ENCODE measurements at regions not wholly inside any gene's neighbourhood (a gene's known extent, or its start where the extent isn't known, plus 50 kb on each side); places are given as distances from the start of the nearest gene placed in this dataset.

GRCh38 chr9:11204521-11204920 lies 591.7 kb upstream of the PTPRD start:
- DNase-seq (ENCODE audit: extremely low read depth in 1 of 11, low read depth in 9 of 11, low spot score in 4 of 11): no peak

GRCh38 chr9:11206925-11207324 lies 594.1 kb upstream of the PTPRD start:
- DNase-seq (ENCODE audit: extremely low read depth in 1 of 11, low read depth in 9 of 11, low spot score in 4 of 11): no peak

- DNase-seq (ENCODE audit: extremely low read depth in 1 of 11, low read depth in 9 of 11, low spot score in 4 of 11): peak in 1 of 11 donors; percentile 2
Measured at GRCh38 chr9:11233696-11234095, 620.9 kb upstream of the PTPRD start.

GRCh38 chr9:11235061-11235460 lies 622.3 kb upstream of the PTPRD start:
- DNase-seq (ENCODE audit: extremely low read depth in 1 of 11, low read depth in 9 of 11, low spot score in 4 of 11): no peak

- no peak for DNase-seq (ENCODE audit: extremely low read depth in 1 of 11, low read depth in 9 of 11, low spot score in 4 of 11)
Measured at GRCh38 chr9:11241779-11242178, 629.0 kb upstream of the PTPRD start.

- no peak for DNase-seq (ENCODE audit: extremely low read depth in 1 of 11, low read depth in 9 of 11, low spot score in 4 of 11)
Measured at GRCh38 chr9:11257992-11258391, 645.2 kb upstream of the PTPRD start.

GRCh38 chr9:11269036-11269435 lies 656.2 kb upstream of the PTPRD start:
- DNase-seq (ENCODE audit: extremely low read depth in 1 of 11, low read depth in 9 of 11, low spot score in 4 of 11): no peak

GRCh38 chr9:11275158-11275695 lies 662.4 kb upstream of the PTPRD start:
- no peak for DNase-seq (ENCODE audit: extremely low read depth in 1 of 11, low read depth in 9 of 11, low spot score in 4 of 11)

- peak in 6 of 11 donors; percentile 2 to 43 (median 5) for DNase-seq (ENCODE audit: extremely low read depth in 1 of 11, low read depth in 9 of 11, low spot score in 4 of 11)
Measured at GRCh38 chr9:11312966-11313365, 700.2 kb upstream of the PTPRD start.

- DNase-seq (ENCODE audit: extremely low read depth in 1 of 11, low read depth in 9 of 11, low spot score in 4 of 11): no peak
Measured at GRCh38 chr9:11318946-11319345, 706.1 kb upstream of the PTPRD start.

GRCh38 chr9:11319538-11319937 lies 706.7 kb upstream of the PTPRD start:
- DNase-seq (ENCODE audit: extremely low read depth in 1 of 11, low read depth in 9 of 11, low spot score in 4 of 11): peak in 6 of 11 donors; percentile 2 to 24 (median 4)

GRCh38 chr9:11320989-11321388 lies 708.2 kb upstream of the PTPRD start:
- DNase-seq (ENCODE audit: extremely low read depth in 1 of 11, low read depth in 9 of 11, low spot score in 4 of 11): no peak

GRCh38 chr9:11323457-11323856 lies 710.7 kb upstream of the PTPRD start:
- no peak for DNase-seq (ENCODE audit: extremely low read depth in 1 of 11, low read depth in 9 of 11, low spot score in 4 of 11)

GRCh38 chr9:11326231-11326630 lies 713.4 kb upstream of the PTPRD start:
- no peak for DNase-seq (ENCODE audit: extremely low read depth in 1 of 11, low read depth in 9 of 11, low spot score in 4 of 11)

- no peak for DNase-seq (ENCODE audit: extremely low read depth in 1 of 11, low read depth in 9 of 11, low spot score in 4 of 11)
Measured at GRCh38 chr9:11328326-11328725, 715.5 kb upstream of the PTPRD start.

GRCh38 chr9:11335011-11335410 lies 722.2 kb upstream of the PTPRD start:
- no peak for DNase-seq (ENCODE audit: extremely low read depth in 1 of 11, low read depth in 9 of 11, low spot score in 4 of 11)

- no peak for DNase-seq (ENCODE audit: extremely low read depth in 1 of 11, low read depth in 9 of 11, low spot score in 4 of 11)
Measured at GRCh38 chr9:11338130-11338529, 725.3 kb upstream of the PTPRD start.

GRCh38 chr9:11340654-11341053 lies 727.9 kb upstream of the PTPRD start:
- no peak for DNase-seq (ENCODE audit: extremely low read depth in 1 of 11, low read depth in 9 of 11, low spot score in 4 of 11)

- no peak for DNase-seq (ENCODE audit: extremely low read depth in 1 of 11, low read depth in 9 of 11, low spot score in 4 of 11)
Measured at GRCh38 chr9:11347437-11347836, 734.6 kb upstream of the PTPRD start.

GRCh38 chr9:11348366-11348765 lies 735.6 kb upstream of the PTPRD start:
- DNase-seq (ENCODE audit: extremely low read depth in 1 of 11, low read depth in 9 of 11, low spot score in 4 of 11): no peak

- DNase-seq (ENCODE audit: extremely low read depth in 1 of 11, low read depth in 9 of 11, low spot score in 4 of 11): no peak
Measured at GRCh38 chr9:11349187-11349586, 736.4 kb upstream of the PTPRD start.

- no peak for DNase-seq (ENCODE audit: extremely low read depth in 1 of 11, low read depth in 9 of 11, low spot score in 4 of 11)
Measured at GRCh38 chr9:11352612-11353011, 739.8 kb upstream of the PTPRD start.

All from renal cortex interstitium (tissue), 11 donors.